GM12875 (cell line): ENCODE measurements at regions not wholly inside any gene's neighbourhood (a gene's known extent, or its start where the extent isn't known, plus 50 kb on each side); places are given as distances from the start of the nearest gene placed in this dataset.

ENCODE experiments used
- H3K4me3 ChIP-seq: one replicate; pipeline ENCODE4 v1.5.1; 2011; ENCODE audit warnings: low read depth, low read length, control low read depth
- CTCF ChIP-seq: IDR thresholded peaks from 2 replicates; pipeline ENCODE4 v1.5.1; 2011; ENCODE audit warnings: low read depth, mild to moderate bottlenecking, control low read depth, inconsistent platforms, low read length, moderate library complexity, borderline replicate concordance; ENCODE audit not compliant: insufficient read depth

- TF ChIP-seq CTCF, result no peak
- H3K4me3 ChIP-seq, result no peak overlapping the region
Measured at GRCh38 chr6:125537090-125537489, 212.3 kb upstream of the HEY2 start.

GRCh38 chr6:125539892-125540291 is 209.5 kb upstream of the HEY2 start:
- H3K4me3 ChIP-seq, result no peak overlapping the region
- TF ChIP-seq CTCF, result no peak

- H3K4me3 ChIP-seq, result no peak overlapping the region
- no peak for TF ChIP-seq CTCF
Measured at GRCh38 chr6:125544819-125545218, 204.6 kb upstream of the HEY2 start.

GRCh38 chr6:125546841-125547251 is 202.6 kb upstream of the HEY2 start:
- TF ChIP-seq CTCF, result no peak
- no peak overlapping the region for H3K4me3 ChIP-seq

GRCh38 chr6:125547381-125547780 is 202.1 kb upstream of the HEY2 start:
- no peak for TF ChIP-seq CTCF
- no peak overlapping the region for H3K4me3 ChIP-seq

GRCh38 chr6:125549202-125549884 is 200.1 kb upstream of the HEY2 start:
- TF ChIP-seq CTCF, result no peak
- H3K4me3 ChIP-seq, result no peak overlapping the region

GRCh38 chr6:125550892-125551291 is 198.5 kb upstream of the HEY2 start:
- no peak overlapping the region for H3K4me3 ChIP-seq
- no peak for TF ChIP-seq CTCF
